Liver (tissue), 8 donors: ENCODE measurements at regions not wholly inside any gene's neighbourhood (a gene's known extent, or its start where the extent isn't known, plus 50 kb on each side); places are given as distances from the start of the nearest gene placed in this dataset.

Experiments used
- DNase-seq: peaks from one replicate; pipeline ENCODE4 v3.0.0-alpha.2; 2017; ENCODE audit warnings: low spot score
- H3K27ac ChIP-seq, 2 donors: one replicate each; pipeline ENCODE4 v1.7.0; 2013; ENCODE audit warnings: inconsistent platforms in 2 of 2, low read length in 2 of 2, control low read depth in 1 of 2, low read depth in 1 of 2, mild to moderate bottlenecking in 1 of 2
- H3K27me3 ChIP-seq, 4 donors: one replicate each; pipeline versions ENCODE4 v1.6.1 to v1.7.0; 2013; ENCODE audit warnings: low read length in 3 of 4, inconsistent platforms in 1 of 4, mild to moderate bottlenecking in 1 of 4, moderate library complexity in 1 of 4; ENCODE audit not compliant: control insufficient read depth in 4 of 4, insufficient read depth in 4 of 4
- H3K36me3 ChIP-seq, 4 donors: one replicate each; pipeline versions ENCODE4 v1.6.1 to v1.7.0; 2013; ENCODE audit warnings: low read length in 3 of 4, mild to moderate bottlenecking in 3 of 4, low read depth in 1 of 4, moderate library complexity in 1 of 4; ENCODE audit not compliant: control insufficient read depth in 4 of 4, insufficient read depth in 3 of 4
- H3K4me1 ChIP-seq, 4 donors: one replicate each; pipeline versions ENCODE4 v1.6.1 to v1.7.0; 2013; ENCODE audit warnings: low read length in 3 of 4, mild to moderate bottlenecking in 3 of 4, moderate library complexity in 1 of 4; ENCODE audit not compliant: control insufficient read depth in 4 of 4, insufficient read depth in 4 of 4
- H3K4me3 ChIP-seq, 3 donors: one replicate each; pipeline versions ENCODE4 v1.6.1 to v1.7.0; 2013; ENCODE audit warnings: low read length in 3 of 3, control low read depth in 1 of 3, low read depth in 1 of 3, mild to moderate bottlenecking in 1 of 3
- H3K9ac ChIP-seq, 2 donors: one replicate each; pipeline ENCODE4 v1.7.0; 2013; ENCODE audit warnings: low read length in 2 of 2, mild to moderate bottlenecking in 2 of 2, moderate library complexity in 2 of 2, control low read depth in 1 of 2, low read depth in 1 of 2
- H3K9me3 ChIP-seq, 4 donors: one replicate each; pipeline versions ENCODE4 v1.6.1 to v1.7.0; 2013; ENCODE audit warnings: low read length in 3 of 4; ENCODE audit not compliant: control insufficient read depth in 4 of 4
- ATF3 ChIP-seq: IDR thresholded peaks from 2 replicates; pipeline ENCODE4 v1.6.1; 2016; ENCODE audit warnings: antibody characterized with exemption
- CTCF ChIP-seq: fragments of 150-350 bp; IDR thresholded peaks from 2 replicates; pipeline ENCODE4 v1.5.1; 2017; ENCODE audit warnings: improper control_type of control experiment, low read depth, low read length; ENCODE audit not compliant: missing input control
- EGR1 ChIP-seq, 2 donors: IDR thresholded peaks; 2 replicates each; pipeline ENCODE4 v1.6.1; 2016 to 2018; ENCODE audit warnings: antibody characterized with exemption in 2 of 2, low read depth in 2 of 2
- FOXA1 ChIP-seq: IDR thresholded peaks from 2 replicates; pipeline ENCODE4 v1.6.1; 2016; ENCODE audit warnings: antibody characterized with exemption
- FOXA2 ChIP-seq: IDR thresholded peaks from 2 replicates; pipeline ENCODE4 v1.6.1; 2016; ENCODE audit warnings: antibody characterized with exemption
- GABPA ChIP-seq, 2 donors: IDR thresholded peaks in 1 of 2; conservative IDR thresholded peaks in 1 of 2; 2 replicates each; pipeline ENCODE4 v1.6.1; 2016; ENCODE audit warnings: antibody characterized with exemption in 2 of 2, mild to moderate bottlenecking in 1 of 2, moderate library complexity in 1 of 2
- HNF4A ChIP-seq, 2 donors: conservative IDR thresholded peaks; 2 replicates each; pipeline ENCODE4 v1.6.1; 2016; ENCODE audit warnings: antibody characterized with exemption in 2 of 2, mild to moderate bottlenecking in 2 of 2
- HNF4G ChIP-seq: IDR thresholded peaks from 2 replicates; pipeline ENCODE4 v1.6.1; 2016; ENCODE audit warnings: antibody characterized with exemption
- JUND ChIP-seq, 2 donors: IDR thresholded peaks; 2 replicates each; pipeline ENCODE4 v1.6.1; 2016; ENCODE audit warnings: antibody characterized with exemption in 2 of 2
- MAX ChIP-seq: IDR thresholded peaks from 2 replicates; pipeline ENCODE4 v1.6.1; 2016; ENCODE audit warnings: antibody characterized with exemption
- NR2F2 ChIP-seq: IDR thresholded peaks from 2 replicates; pipeline ENCODE4 v1.6.1; 2016; ENCODE audit warnings: antibody characterized with exemption
- RAD21 ChIP-seq, 2 donors: IDR thresholded peaks; 2 replicates each; pipeline ENCODE4 v1.6.1; 2016; ENCODE audit warnings: antibody characterized with exemption in 2 of 2, mild to moderate bottlenecking in 2 of 2
- REST ChIP-seq: IDR thresholded peaks from 2 replicates; pipeline ENCODE4 v1.6.1; 2016; ENCODE audit warnings: antibody characterized with exemption, mild to moderate bottlenecking
- RXRA ChIP-seq, 2 donors: IDR thresholded peaks; 2 replicates each; pipeline ENCODE4 v1.6.1; 2017 to 2018; ENCODE audit warnings: antibody characterized with exemption in 2 of 2, mild to moderate bottlenecking in 1 of 2
- SP1 ChIP-seq: IDR thresholded peaks from 2 replicates; pipeline ENCODE4 v1.6.1; 2018; ENCODE audit warnings: antibody characterized with exemption, mild to moderate bottlenecking
- TAF1 ChIP-seq: conservative IDR thresholded peaks from 2 replicates; pipeline ENCODE4 v1.6.1; 2016; ENCODE audit warnings: antibody characterized with exemption, mild to moderate bottlenecking
- ZBTB33 ChIP-seq: IDR thresholded peaks from 2 replicates; pipeline ENCODE4 v1.6.1; 2016; ENCODE audit warnings: antibody characterized with exemption
- WGBS: extraction: QIAGEN DNeasy Blood & Tissue Kit; methylation state at CpG from one replicate; pipeline ENCODE4 v1.1.7; 2013; 5-methylcytosine and 5-hydroxymethylcytosine counted together
- donor health status: healthy.
- donor health status: healthy.
- donor health status: healthy.
- donor health status: healthy.
- donor health status: healthy.

GRCh38 chr2:212904646-212905045 is 246.8 kb downstream of the IKZF2 start:
- DNase-seq, result no peak
- Histone ChIP-seq H3K4me1 (no peaks in the 10 kb centered on the region), H3K4me3 (no peak overlapping the region), H3K27ac (no peak overlapping the region), H3K27me3 (no peaks in the 10 kb centered on the region), H3K36me3 (no peaks in the 10 kb centered on the region), H3K9ac (no peak overlapping the region), H3K9me3 (no peaks in the 10 kb centered on the region)
- 76% methylated on average over 2 of the region's 2 CpGs for WGBS
- no peak for TF ChIP-seq GABPA (IDR thresholded peaks at IDR 0.05 in 1 of 2, conservative IDR thresholded peaks at IDR 0.05 in 1 of 2)
- TF ChIP-seq CTCF, result no peak
- no peak for TF ChIP-seq RXRA (IDR thresholded peaks at IDR 0.05)
- TF ChIP-seq ZBTB33, result no peak
- no peak for TF ChIP-seq REST
- TF ChIP-seq HNF4A (conservative IDR thresholded peaks at IDR 0.05), result no peak
- no peak for TF ChIP-seq NR2F2
- no peak for TF ChIP-seq MAX
- TF ChIP-seq FOXA2, result no peak
- no peak for TF ChIP-seq TAF1
- no peak for TF ChIP-seq FOXA1
- no peak for TF ChIP-seq JUND (IDR thresholded peaks at IDR 0.05)
- no peak for TF ChIP-seq ATF3
- TF ChIP-seq HNF4G, result no peak
- no peak for TF ChIP-seq EGR1 (IDR thresholded peaks at IDR 0.05; ENCODE audit: low read depth in 2 of 2)

GRCh38 chr2:212903413-212903812 is 248.0 kb downstream of the IKZF2 start:
- no peak overlapping the region for H3K9ac ChIP-seq
- no peaks in the 10 kb centered on the region for H3K27me3 ChIP-seq
- no peak overlapping the region for H3K27ac ChIP-seq
- no peak for DNase-seq
- H3K36me3 ChIP-seq, result no peaks in the 10 kb centered on the region
- H3K9me3 ChIP-seq, result no peaks in the 10 kb centered on the region
- H3K4me3 ChIP-seq, result no peak overlapping the region
- H3K4me1 ChIP-seq, result no peaks in the 10 kb centered on the region
- TF ChIP-seq ATF3 (no peak), SP1 (no peak), REST (no peak), CTCF (no peak), EGR1 (IDR thresholded peaks at IDR 0.05; ENCODE audit: low read depth in 2 of 2) (no peak), HNF4G (no peak), MAX (no peak), JUND (IDR thresholded peaks at IDR 0.05) (no peak), RXRA (IDR thresholded peaks at IDR 0.05) (no peak), RAD21 (IDR thresholded peaks at IDR 0.05) (no peak), NR2F2 (no peak), FOXA1 (no peak), TAF1 (no peak)
